HG03066 (cell line): ENCODE measurements at regions not wholly inside any gene's neighbourhood (a gene's known extent, or its start where the extent isn't known, plus 50 kb on each side); places are given as distances from the start of the nearest gene placed in this dataset.

Experiments
- ATAC-seq: cut with Tn5 transposase; IDR thresholded peaks from one replicate; pipeline ENCODE4 v1.9.1; 2021; ENCODE audit warnings: low read depth; ENCODE audit not compliant: unreplicated experiment

DNA sequence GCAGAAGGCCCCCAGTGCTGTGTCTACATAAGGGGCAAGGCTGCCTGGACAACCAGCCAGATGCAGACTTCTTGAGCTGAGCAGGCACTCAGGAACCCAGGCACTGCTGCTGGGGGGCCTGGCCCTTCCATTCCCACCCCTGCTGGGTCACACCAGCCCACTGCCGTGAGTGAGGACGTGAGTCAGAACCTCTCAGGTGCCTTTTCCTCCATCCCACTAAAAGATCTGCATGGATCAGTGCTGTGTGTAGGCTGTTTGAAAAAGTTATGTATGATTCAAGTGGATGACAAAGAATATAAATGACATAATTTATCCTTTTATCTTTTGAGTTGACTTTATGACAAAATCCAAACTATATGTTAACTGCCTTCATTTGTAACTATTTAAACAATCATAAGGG, 499.3 kb downstream of the INHBA start:
- no peak for ATAC-seq

DNA sequence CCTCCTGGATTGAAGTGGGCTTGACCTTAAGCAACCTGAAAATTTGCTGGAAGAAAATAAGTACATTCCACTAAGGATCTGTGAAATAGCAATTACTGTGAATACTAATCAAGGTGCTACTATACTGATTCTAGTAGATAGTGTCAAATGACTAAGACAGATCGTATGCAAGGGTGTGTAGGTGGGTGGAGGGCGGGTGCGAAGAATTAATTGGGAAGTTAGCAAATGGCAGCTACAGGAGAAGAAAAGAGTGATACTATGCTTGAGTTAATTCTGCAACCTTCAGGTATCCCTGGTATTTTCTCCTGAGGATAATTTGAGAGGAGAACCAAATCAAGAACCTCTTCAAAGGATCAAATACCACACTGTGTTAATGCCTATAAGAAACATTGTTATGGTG, 501.9 kb downstream of the INHBA start:
- no peak for ATAC-seq

- ATAC-seq, result no peak
Measured at GRCh38 chr7:41199136-41199535, 503.8 kb downstream of the INHBA start.

- ATAC-seq, result no peak
Measured at GRCh38 chr7:41198502-41198901, 504.4 kb downstream of the INHBA start.

DNA sequence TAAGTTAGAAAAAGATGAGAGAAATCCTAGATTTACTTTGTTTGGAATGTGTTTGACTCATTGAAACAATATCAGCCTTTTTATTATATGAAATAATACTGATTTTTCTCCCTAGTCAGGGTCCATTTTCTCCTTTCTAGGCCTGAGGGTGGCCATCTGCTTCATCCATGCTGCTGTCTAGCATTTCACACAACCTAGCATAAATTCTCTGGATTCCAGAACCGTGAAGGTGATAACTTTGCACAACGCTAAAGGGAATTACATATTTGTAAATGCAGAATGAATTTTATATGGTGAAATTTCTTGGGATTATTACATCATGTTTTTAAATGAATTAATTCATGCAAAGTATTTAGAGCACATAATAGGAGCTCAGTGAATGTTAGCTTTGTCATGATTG, 505.1 kb downstream of the INHBA start:
- no peak for ATAC-seq

GRCh38 chr7:41193738-41194282, 509.1 kb downstream of the INHBA start:
- no peak for ATAC-seq

DNA sequence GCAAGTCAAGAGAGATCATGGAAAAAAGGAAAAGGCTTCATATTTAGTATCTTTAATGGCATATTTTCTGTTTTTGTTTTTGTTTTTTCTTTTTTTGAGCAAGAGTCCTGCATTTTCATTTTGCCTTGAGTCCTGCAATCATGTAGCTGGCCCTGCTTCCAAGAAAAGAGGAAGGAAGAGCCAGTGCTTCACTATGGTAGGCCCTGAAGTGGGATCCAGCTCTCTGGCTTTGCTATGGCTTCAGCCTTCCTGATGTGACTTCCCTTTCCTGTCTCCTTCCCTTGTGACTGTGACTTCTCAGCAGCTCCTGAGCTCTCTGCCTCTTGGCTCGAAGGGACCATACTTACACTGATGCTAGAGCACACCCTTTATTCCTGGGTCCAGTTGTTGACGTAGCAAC, 512.3 kb downstream of the INHBA start:
- no peak for ATAC-seq

DNA sequence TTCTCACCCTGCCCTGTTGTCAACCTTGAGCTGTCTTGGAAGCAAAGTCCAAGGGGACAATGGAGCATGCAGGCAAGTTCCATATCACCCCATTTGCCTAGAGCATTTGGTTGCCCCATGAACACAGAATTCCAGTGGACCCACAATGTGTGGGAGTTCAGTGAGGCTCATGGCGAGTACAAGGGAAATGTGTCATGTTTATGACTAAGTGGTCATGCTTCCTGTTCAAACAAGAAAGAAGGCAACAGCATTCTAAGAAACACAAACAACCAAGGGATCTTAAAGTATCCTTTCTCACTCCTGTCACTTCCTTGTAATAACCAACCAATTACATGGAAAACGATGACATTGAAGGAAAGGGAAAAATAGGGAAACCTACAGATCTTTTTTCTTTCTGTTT, 513.0 kb downstream of the INHBA start:
- no peak for ATAC-seq

DNA sequence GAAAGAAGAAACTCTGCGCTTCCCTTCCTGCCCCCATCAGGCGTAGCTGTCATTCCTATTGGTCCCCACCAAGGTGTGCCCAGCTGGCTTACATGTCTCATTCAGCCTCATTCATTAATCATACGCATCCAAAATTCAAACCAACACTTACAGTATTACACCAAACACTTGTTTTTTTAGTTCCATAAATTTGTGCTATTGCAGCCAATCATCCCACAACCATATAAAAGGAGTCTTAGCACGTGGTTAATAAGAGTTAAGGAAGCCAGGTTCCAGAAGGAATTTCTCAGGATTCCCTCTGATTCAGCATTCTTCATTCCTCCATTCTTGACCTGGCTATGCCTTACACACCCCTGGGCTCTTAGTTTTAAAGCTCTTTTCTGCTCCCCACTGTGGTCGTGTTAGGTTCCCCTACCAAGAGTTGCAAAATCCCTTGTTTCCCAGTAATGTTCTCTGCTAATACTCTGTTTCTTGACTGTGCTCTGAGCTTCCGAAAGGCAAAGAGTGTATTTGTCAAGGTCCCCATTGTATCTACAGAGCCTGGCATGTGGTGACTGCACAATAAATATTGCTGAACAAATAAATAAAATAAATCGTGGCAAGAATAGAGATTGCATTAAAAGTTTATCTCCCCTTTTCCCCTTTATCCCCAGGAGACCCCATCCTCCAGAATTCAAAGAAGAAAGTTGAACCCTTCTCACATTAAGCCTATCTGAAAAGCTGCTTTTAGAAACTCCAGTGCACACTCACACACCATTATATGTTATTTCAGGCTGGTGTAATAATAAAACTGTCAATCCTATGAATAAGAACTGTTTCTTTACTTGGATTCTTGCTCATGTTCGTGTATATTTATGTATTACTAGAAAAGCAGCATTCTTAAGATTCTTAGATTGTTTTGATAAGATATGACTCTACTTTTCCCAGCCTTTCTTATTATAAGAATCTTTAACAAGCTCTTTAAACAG, 514.4 kb downstream of the INHBA start:
- ATAC-seq, result no peak

DNA sequence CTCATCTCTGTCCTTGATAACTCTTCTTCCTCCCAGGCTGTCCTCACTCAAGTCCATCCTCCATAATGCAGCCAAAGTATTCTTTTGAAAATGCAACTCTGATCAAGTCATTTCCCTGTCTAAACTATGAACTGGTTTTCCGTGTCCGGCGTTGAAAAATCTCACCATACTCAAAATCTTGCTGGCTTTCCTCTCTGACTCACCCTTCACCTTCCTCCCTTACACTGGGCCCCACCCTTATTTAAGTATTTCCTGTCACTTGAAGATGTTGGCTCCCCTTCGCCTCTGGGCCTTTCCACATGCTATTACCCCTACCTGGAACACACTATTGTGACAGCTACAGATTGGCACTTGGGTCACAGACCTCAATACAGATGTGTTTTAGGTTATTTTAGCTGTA, 515.6 kb downstream of the INHBA start:
- ATAC-seq, result no peak

- no peak for ATAC-seq
Measured at GRCh38 chr7:41185851-41186250, 517.0 kb downstream of the INHBA start.

GRCh38 chr7:41183741-41184140, 519.1 kb downstream of the INHBA start:
- ATAC-seq, result no peak

- ATAC-seq, result no peak
Measured at GRCh38 chr7:41182782-41183181, 520.1 kb downstream of the INHBA start.

DNA sequence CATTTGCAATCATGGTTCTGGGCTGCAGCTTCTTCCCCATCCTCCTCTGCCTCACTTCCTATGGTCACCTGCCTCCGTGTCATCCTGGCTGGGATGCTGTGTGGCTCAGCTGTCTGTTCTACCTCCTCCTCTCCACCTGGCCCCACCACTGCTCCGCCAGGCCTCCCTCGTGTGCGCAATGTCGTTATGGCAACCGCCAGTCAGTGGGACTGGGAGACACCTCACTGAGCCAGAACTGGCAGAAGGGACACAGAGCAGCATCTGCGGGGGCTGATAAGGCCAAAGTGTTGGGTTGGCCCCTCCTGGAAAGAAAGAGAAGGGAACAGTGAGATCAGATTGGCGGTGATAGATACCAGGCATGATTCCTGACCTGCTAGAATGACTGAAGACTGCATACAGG, 527.5 kb downstream of the INHBA start:
- no peak for ATAC-seq

DNA sequence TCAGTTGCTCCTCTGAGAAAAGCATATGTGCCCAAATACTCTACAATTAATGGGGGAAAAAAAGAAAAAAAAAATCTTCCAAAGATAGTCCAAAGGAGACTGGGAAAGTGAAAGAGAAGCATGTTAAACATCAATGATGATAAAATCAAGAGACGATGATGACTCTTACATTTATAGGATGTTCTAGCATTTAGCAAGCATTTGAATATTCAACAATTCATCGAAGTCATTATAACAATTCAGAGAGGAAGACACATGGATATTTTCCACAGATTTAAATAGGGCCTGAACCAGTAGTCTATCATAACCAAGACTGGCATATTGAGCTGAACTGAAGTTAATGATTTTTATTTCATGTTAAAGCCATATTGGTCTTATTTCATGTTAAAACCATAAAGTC, 528.4 kb downstream of the INHBA start:
- no peak for ATAC-seq

DNA sequence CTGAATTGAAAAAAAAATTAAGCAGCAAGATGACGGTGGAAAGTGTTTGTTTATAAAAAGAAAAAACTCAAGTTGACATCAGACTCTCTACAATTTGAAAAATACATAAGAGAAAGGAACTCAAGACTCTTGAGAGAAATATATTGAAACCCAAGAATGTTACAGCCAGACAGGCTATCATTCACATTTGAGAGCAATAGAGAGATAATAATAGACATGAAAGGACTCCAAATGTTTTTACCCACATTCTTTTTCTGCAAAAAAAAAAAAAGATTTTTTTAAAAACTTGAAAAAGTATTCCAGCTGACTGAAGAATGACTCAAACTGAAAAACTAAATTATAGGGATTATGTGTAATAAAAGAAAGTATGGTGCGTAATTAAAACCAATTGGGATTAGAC, 532.4 kb downstream of the INHBA start:
- no peak for ATAC-seq

- ATAC-seq, result no peak
Measured at GRCh38 chr7:41169317-41169716, 533.6 kb downstream of the INHBA start.

DNA sequence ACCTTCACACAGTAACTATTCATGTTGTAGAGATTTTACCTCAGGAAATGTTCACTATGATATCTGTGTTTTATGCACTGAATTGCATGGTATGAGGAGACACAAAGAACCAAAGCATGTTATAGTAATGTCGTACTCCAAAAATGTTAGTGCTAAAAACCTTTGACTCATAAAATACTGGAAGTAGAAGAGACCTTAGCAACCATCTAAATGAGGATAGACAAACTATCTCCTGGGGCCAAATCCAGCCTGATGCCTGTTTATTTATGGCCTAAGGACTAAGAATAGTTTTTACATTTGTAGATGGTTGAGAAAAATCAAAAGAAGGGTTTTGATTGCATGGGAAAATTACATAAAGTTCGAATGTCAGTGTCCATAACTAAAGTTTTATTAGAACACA, 535.1 kb downstream of the INHBA start:
- ATAC-seq, result no peak

DNA sequence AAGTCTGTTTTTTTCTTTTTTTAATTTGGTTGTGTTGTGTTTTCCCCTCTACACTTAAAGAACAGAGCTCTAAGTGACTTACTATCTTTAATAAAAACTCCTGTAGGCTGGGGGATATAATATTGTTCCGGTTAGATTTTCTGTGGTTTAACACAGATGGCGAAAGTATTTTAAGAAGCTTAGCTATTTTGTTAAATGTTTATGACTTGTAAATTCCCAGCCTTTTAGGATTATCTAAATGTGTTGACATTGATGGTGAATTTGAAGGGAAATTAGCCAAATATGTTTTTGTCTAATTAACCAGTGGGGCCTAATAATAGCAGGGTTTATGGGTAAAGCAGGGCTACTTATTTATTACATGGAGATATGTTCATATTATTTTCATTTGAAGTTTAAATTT, 538.5 kb downstream of the INHBA start:
- ATAC-seq, result no peak

DNA sequence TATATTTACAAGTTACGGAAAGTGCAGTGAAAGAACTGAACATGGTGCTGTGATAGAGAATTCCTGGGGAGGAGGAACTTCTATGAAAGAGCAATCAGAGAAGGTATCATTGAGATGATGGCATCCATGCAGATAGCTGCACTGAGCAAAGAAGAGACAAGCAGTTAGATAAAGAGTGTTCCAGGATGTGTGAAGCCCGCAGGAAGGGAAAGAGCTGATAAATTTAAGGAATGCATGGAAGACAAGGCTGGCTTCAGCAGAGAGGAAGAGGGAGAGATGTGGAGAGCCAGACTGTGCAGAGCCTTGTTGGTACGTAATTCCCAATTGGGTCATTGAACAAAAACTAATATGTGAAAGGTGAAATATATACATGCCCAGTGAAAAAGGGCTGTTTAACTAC, 538.9 kb downstream of the INHBA start:
- no peak for ATAC-seq

DNA sequence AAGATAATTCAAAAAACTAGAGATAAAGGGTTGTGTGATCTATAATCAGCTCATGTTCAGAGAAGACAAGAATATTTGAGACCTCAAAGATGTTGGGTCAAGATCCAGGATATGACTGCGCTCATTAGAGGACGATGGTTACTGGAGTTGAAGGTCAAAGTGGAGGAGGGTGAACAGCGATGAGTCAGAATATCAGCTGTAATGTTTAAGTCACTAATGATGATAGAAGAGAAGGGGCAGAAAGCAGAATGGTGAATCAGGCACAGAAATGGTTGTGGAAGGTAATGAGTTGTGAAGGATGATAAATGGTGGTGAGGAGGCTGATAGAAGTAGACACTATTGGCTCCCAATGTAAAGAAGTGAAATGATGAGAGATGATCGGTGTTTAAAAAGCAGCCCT, 540.3 kb downstream of the INHBA start:
- no peak for ATAC-seq

- no peak for ATAC-seq
Measured at GRCh38 chr7:41161041-41161587, 541.8 kb downstream of the INHBA start.
